ENCODE measurements at regions not wholly inside any gene's neighbourhood (a gene's known extent, or its start where the extent isn't known, plus 50 kb on each side); places are given as distances from the start of the nearest gene placed in this dataset.
"Not testable (repeated sequence)": the region's sequence is repeated elsewhere in the genome, so short reads cannot be mapped to it uniquely, and the experiment has no call there.

GRCh38 chr2:13414897-13415296 lies 698.2 kb downstream of the TRIB2 start:
- no peak overlapping the region for H3K4me3 ChIP-seq (replicated peaks in 1 of 4; ENCODE audit: control extremely low read depth in 1 of 4, insufficient read depth in 1 of 4, low read depth in 3 of 4, low read length in 4 of 4)
- no peaks in the 10 kb centered on the region for H3K4me1 ChIP-seq (ENCODE audit: control insufficient read depth, extremely low read depth, insufficient read depth, low read length)
- TF ChIP-seq EZH2 (IDR thresholded peaks at IDR 0.05; ENCODE audit: low read length, missing control alignments), result no peak
- TF ChIP-seq CTCF (conservative IDR thresholded peaks at IDR 0.05 in 1 of 2, IDR thresholded peaks at IDR 0.05 in 1 of 2; ENCODE audit: low read depth in 1 of 2, low read length in 2 of 2), result no peak
- H3K79me2 ChIP-seq (ENCODE audit: control insufficient read depth, insufficient read depth, low read length), result no peaks in the 10 kb centered on the region
- DNase-seq (ENCODE audit: low read depth in 2 of 2), result no peak
- no peaks in the 10 kb centered on the region for H3K27me3 ChIP-seq (ENCODE audit: control insufficient read depth, insufficient read depth, low read length)
- H3K9ac ChIP-seq (ENCODE audit: insufficient read depth, low read length), result no peak overlapping the region
- H3K36me3 ChIP-seq (ENCODE audit: control insufficient read depth, insufficient read depth, low read length), result no peaks in the 10 kb centered on the region
- H3K4me2 ChIP-seq (ENCODE audit: extremely low read depth, insufficient read depth, low read length), result no peak overlapping the region
- H4K20me1 ChIP-seq (ENCODE audit: control insufficient read depth, extremely low read depth, insufficient read depth, low read length), result no peaks in the 10 kb centered on the region
- H2AFZ ChIP-seq (ENCODE audit: low read length), result no peak overlapping the region
- no peak overlapping the region for H3K27ac ChIP-seq (ENCODE audit: insufficient read depth, low read length)
- H3K9me3 ChIP-seq (ENCODE audit: control insufficient read depth, insufficient read depth, low read depth, low read length), result no peaks in the 10 kb centered on the region

GRCh38 chr2:13433954-13434353 lies 717.2 kb downstream of the TRIB2 start:
- no peak for TF ChIP-seq CTCF (conservative IDR thresholded peaks at IDR 0.05 in 1 of 2, IDR thresholded peaks at IDR 0.05 in 1 of 2; ENCODE audit: low read depth in 1 of 2, low read length in 2 of 2)
- H3K4me1 ChIP-seq (ENCODE audit: control insufficient read depth, extremely low read depth, insufficient read depth, low read length), result no peaks in the 10 kb centered on the region
- H3K4me3 ChIP-seq (replicated peaks in 1 of 4; ENCODE audit: control extremely low read depth in 1 of 4, insufficient read depth in 1 of 4, low read depth in 3 of 4, low read length in 4 of 4), result no peak overlapping the region
- no peak overlapping the region for H2AFZ ChIP-seq (ENCODE audit: low read length)
- H4K20me1 ChIP-seq (ENCODE audit: control insufficient read depth, extremely low read depth, insufficient read depth, low read length), result no peaks in the 10 kb centered on the region
- no peaks in the 10 kb centered on the region for H3K79me2 ChIP-seq (ENCODE audit: control insufficient read depth, insufficient read depth, low read length)
- no peak for DNase-seq (ENCODE audit: low read depth in 2 of 2)
- no peaks in the 10 kb centered on the region for H3K27me3 ChIP-seq (ENCODE audit: control insufficient read depth, insufficient read depth, low read length)
- H3K36me3 ChIP-seq (ENCODE audit: control insufficient read depth, insufficient read depth, low read length), result no peaks in the 10 kb centered on the region
- H3K4me2 ChIP-seq (ENCODE audit: extremely low read depth, insufficient read depth, low read length), result no peak overlapping the region
- H3K27ac ChIP-seq (ENCODE audit: insufficient read depth, low read length), result no peak overlapping the region
- H3K9ac ChIP-seq (ENCODE audit: insufficient read depth, low read length), result no peak overlapping the region
- H3K9me3 ChIP-seq (ENCODE audit: control insufficient read depth, insufficient read depth, low read depth, low read length), result no peaks in the 10 kb centered on the region

- not testable (repeated sequence) for H3K79me2 ChIP-seq (ENCODE audit: control insufficient read depth, insufficient read depth, low read length); H3K36me3 ChIP-seq (ENCODE audit: control insufficient read depth, insufficient read depth, low read length); H3K9ac ChIP-seq (ENCODE audit: insufficient read depth, low read length); H3K4me2 ChIP-seq (ENCODE audit: extremely low read depth, insufficient read depth, low read length); H2AFZ ChIP-seq (ENCODE audit: low read length); H3K4me1 ChIP-seq (ENCODE audit: control insufficient read depth, extremely low read depth, insufficient read depth, low read length); DNase-seq (ENCODE audit: low read depth in 2 of 2); H3K27ac ChIP-seq (ENCODE audit: insufficient read depth, low read length); H3K9me3 ChIP-seq (ENCODE audit: control insufficient read depth, insufficient read depth, low read depth, low read length); H4K20me1 ChIP-seq (ENCODE audit: control insufficient read depth, extremely low read depth, insufficient read depth, low read length); H3K4me3 ChIP-seq (replicated peaks in 1 of 4; ENCODE audit: control extremely low read depth in 1 of 4, insufficient read depth in 1 of 4, low read depth in 3 of 4, low read length in 4 of 4); H3K27me3 ChIP-seq (ENCODE audit: control insufficient read depth, insufficient read depth, low read length)
Measured at GRCh38 chr2:13443554-13444261, 727.0 kb downstream of the TRIB2 start.
